RKO (cell line): ENCODE measurements at regions not wholly inside any gene's neighbourhood (a gene's known extent, or its start where the extent isn't known, plus 50 kb on each side); places are given as distances from the start of the nearest gene placed in this dataset.
A peak's percentile ranks its signal among the peaks of the same experiment; 100 is the strongest.

Source experiments
- DNase-seq: peaks from one replicate; pipeline ENCODE4 v3.0.0-alpha.2; 2016; ENCODE audit warnings: low spot score

DNA sequence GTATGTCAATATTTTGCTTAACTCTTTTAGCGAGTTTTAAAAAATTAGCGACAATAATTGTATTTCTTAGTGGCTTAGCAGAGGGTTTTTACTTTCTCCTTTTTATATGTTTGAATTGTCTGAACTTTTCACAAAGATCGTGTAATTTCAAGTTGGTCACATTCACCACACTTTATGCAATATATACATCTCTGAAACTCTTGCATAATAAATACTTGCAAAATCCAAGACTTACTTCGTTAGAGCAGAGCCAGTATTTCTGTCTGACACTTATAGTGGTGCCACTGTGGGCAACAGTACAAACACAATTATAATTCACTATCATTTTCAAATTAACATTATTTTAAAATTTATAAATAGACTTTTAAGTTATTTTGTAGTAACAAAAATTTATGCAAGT is 62.0 kb downstream of the SUCNR1 start:
- DNase-seq = no peak

DNA sequence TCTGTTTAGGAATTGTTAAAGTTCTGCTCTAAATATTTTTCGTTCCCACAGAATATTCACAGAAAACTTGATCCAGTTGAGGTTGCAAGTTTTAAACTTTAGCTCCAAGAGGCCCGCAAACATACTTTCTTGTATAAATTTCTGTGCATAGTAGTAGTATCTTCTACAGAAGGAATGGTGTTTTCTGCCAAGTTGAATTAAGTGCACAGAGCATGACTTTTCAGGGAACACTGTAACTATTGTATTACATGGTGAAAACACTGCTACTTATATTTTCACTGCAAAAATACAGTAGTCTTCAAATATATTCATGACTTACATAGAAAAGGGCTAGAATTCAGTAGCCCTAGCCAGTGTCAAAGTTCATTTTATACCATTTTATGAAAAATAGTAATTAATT is 67.0 kb downstream of the SUCNR1 start:
- DNase-seq = no peak

DNA sequence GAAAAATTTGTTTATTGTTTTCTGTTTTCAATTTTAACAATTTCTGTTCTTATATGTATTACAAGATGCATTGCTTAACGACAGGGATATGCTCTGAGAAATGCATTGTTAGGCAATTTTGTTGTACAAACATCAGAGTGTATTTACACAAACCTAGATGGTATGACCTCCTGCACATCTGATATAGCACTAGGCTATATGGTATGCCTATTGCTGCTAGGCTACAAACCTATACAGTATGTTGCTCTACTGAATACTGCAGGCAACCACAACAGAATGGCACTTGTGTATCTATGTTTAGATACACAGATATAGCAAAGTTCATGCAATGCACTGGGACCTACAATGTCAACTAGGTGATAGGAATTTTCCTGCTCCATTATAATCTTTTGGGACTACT is 70.1 kb downstream of the SUCNR1 start:
- no peak for DNase-seq

DNA sequence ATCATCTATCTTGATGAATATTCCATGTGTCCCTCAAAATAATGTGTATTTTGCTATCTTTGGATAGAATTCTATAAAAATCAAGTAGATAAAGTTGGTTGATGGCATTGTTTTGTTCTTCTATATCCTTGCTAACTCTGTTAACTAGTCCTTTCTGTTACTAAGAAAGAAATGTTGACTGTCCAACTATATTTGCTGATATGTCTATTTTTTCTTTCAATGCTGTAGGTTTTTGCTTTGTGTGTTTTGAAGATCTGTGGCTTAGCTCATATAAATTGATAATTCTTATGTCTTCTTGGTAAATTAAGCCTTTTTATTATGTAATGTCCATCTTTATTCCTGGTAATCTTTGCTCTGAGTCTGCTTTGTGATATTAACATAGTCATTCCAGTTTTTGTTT is 70.9 kb downstream of the SUCNR1 start:
- DNase-seq = no peak

DNA sequence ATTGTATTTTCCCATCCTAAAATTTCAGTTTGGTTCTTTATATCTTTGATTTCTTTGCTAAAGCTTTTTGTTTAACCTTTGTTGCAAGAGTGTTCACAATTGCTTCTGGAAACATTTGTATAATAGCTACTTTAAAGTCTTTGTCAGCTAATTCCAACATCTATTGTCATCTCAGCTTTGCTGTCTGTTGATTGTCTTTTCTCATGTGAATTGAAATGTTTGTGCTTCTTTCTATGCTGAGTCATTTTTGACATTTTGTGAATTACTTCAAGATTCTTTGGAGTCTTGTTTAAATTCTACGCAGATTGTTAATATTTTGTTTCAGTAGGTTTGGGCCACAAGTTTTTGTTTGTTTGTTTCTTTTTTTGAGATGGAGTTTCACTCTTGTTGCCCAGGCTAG is 73.2 kb downstream of the SUCNR1 start:
- no peak for DNase-seq

DNA sequence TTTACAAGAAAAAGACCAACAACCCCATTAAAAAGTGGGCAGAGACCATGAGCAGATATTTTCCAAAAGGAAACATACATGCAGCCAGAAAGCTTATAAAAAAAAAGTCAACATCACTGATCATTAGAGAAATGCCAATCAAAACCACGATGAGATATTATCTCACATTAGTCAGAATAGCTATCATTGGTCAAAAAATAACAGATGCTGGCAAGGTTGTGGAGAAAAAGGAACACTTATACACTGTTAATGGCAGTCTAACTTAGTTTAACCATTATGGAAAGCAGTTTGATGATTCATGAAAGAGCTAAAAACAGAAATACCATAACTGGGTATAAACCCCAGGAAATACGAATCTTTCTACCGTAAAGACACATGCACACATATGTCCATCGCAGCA is 76.3 kb downstream of the SUCNR1 start:
- no peak for DNase-seq

DNA sequence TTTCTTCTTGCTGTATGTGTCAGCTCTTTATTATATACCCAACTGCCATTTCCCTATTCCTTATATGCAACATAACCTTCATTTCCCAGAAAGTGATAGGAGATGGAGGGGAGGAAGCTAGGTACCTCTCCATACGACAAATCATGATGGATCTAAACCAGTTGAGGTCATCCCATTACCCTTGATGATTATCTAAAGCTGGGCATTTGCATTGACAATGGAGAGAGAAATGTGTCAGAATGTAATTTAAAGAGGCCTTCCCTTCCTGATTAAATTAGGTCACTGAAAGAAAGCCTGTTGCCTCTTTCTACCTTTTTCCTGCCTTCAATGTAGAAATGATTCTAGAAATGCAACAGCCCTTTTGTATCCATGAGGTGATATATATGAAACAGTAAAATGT is 81.9 kb downstream of the SUCNR1 start:
- DNase-seq = no peak

DNA sequence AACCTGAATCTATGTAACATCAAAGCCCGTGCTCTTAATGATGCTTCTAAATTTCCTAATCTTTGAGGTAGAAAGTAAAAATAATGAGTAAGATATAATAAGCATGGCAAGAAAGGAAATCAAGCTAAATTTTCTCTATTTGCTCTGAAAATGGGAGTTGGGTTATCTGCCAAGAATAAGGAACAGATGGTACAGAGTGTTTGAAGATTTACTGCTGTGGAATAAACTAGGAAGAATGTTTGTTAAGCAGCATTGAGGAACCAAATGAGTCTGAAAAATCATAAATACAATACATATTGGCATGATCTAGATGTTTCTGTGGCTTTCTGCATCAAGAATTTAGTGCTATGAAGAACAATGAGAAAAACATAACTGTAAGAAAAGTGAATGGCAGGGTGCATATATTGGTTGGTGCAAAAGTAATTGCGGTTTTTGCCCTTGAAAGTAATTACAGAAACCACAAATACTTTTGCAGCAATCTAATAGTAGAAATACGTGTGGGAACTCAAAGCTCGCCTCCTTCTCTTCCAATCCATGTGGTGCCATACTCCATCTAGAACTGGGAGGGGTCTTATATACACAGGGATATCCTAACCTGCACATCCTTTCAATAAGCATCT is 87.6 kb downstream of the SUCNR1 start:
- no peak for DNase-seq

DNA sequence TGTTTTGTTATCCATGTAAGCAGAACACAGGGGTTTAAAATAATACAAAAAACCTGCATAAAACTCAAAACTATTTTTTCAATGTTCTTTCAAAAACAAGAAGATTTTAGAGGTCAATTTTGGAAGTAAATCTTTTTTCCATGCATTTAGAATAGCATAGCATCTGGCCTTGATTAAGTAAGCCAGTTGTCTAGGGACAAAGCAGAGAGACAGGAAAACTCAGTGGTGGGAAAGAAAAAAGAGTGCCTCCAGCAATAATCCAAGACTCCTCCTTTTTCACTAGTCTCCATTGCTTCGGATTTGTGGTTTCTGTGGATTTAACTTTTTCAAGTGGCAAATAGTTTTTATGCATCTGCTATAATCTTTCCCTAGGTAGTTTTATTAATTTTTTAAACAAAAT is 88.9 kb downstream of the SUCNR1 start:
- DNase-seq = no peak

DNA sequence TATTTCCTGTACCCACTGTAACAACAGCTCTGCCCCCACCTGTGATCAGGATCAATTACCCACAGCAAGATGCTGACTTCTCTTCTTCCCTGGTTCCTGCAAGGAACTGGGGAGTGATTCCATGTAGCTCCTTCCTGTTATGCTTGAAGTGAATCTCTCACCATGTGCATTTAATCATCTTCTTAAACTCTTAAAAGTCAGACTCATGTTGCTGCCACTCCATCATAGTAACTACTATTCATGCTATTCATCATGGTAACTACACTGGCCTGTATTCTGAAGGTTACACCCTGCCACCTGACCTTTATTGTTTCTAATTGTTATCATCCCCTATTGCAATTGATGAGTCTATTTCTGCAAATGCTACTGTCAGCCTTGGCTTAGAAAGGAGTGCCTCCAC is 89.5 kb downstream of the SUCNR1 start:
- DNase-seq = no peak

DNA sequence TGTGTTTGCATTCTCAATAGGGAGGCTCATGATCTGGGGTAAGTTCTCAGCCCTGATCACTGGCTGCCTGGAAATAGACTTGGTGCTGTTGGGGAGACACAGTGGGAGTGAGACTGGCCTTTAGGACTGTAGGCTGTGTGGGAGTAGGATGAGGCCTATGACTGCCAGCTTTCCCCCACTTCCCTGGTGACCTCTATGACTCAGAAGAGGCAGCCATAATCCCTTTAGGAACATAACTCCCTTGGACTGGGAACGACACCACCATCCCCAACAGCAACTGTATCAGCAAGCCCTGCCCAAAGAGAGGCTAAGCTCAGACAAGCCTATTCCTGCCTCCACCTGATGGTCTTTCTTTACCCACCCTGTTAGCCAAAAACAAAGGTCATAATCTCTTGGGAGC is 91.3 kb downstream of the SUCNR1 start:
- no peak for DNase-seq

DNA sequence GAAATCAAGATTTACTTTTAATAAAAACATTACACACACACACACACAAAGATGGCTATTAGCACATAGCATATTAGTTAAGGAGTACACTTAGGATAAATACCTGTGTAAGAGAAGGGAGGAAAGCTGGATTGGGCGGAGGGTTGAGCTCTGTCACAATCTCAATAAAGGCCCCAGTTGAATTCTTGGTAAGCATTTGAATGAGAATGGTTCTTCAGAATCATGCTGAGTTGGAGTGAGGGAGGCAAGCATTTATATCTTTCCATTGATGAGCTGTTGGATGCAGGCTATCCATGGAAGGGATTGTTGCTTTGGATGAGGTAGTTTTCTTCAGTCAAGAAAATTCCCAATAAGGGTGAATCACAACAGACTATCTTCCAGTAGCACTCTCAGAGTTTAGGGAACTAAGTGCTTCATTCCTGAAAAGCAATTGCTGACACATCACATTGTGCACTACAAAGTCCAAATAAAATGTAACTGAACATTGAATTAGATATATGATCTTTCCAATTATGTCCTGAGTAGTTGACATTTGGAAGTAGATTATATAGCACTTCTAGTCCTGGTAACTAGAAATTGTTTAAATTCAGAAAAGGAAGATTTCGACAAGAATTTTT is 95.7 kb downstream of the SUCNR1 start:
- DNase-seq = no peak

DNA sequence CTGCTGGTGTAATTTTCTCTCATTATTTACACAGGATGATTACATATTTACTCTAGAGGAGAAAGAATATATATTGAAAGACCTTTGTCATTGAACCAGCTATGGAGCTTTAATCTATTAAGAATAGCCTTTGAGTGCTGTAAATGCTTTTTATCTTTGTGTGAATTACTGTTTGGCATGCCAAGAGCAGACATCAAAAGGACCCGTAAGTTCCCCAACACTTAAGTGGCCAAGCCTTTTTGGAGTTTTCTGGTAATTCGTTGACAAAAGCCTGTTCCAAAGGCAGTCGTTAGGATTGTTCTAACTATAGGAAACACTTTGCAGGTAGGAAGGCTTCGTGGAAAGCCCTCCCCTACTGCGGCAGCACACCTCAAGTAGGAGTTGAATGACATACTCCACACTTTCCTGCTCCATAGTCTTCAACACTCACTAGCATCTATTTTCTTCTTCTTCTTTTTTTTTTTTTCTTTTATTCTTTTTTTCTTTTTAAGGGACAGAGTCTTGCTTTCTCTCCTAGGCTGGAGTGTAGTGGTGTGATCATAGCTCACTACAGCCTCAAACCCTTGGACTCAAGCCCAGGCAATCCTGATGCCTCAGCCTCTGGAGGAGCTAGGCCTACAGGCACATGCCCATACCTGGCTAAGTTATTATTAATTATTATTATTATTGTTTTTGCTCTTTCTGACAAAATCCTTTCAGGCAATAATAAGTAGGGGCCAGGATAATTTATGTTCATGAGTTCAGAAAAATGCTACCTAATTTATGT is 98.6 kb downstream of the SUCNR1 start:
- DNase-seq = no peak

DNA sequence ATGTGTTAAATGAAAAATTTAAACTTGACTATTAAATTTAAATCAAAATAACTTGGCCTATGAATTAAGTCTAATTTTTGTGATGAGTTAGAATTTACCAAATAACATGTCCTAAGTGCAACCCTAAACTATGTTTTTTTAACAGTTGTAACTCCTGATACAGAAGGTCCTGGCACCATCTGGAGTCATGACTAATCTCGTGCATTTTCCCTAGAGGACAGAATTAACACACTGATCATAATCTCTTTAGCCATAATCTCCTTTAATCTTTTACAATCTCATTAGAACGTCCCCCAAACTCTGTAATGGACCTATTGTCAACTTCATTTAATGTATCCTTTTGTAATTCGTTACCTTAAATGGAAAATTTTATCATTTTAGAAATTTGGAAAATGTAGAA is 100.6 kb downstream of the SUCNR1 start:
- DNase-seq = no peak

DNA sequence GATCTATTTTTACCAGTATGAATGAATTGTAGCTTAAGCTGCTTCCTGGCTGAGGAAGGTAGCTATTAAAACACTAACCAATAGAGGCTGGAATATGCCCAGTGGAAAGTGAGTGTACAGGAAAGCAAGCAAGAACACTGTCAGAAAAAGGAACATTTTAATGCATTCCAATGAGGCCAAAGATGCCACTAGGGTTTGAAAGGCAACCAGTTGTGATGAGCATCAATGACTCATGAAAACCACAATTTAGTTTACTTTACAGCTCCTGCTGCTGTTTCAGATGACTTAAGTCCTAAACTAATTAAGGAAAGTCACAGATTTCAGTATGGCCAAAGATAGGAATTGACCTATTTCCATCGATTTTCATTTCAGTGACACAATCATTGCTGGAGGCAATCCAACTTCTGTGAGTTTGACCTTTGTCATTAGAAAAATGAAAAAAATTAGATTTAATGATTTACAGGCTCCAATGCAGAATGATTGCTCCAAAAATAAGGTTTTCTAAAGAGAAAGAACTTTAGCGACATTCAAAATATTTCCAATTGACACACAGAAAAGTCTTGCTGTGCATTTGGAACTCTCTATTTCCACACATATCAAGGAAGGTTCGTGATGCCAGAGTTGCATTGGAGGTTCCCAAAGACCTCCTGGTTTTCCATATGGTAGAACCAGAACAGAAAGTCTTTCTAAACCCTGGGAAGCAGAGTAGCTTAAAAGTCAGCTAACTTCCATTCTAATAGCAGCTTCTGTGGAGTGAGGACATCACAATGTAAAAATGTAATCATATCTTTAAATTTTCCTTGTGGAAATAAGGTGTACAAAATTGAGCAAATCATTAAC is 103.0 kb downstream of the SUCNR1 start:
- DNase-seq = peak; percentile 84

DNA sequence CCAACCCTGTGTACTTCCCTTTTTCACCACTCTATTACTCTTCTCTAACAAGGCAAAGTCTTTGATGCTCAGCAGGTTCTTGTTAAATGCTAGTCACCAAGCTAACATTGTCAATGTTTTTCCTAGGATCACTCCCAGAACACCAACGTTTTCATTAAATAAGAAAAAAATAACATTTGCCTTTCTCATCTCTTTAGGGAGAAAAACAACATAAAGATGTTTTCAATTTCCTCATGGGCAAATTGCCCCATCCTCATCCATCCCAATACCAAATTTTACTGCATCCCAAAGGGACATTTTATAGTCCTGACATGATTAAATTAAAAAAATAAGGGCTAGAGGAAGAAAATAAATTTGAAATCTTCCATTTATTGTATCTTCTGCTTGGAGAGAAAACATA is 106.5 kb downstream of the SUCNR1 start:
- no peak for DNase-seq

DNA sequence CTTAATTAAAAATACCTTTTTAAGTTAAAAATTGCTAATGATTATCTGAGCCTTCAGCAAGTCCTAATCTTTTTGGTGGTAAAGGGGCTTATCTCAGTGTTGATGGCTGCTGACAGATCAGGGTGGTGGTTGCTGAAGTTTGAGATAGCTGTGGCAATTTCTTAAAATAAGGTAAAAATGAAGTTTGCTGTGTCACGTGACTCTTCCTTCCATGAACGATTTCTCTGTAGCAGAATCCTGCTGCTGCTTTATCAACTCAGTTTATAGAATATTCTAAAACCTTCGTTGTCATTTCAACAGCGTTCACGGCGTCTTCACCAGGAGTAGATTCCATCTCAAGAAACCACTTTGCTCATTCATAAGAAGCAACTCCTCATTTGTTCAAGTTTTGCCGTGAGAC is 110.1 kb downstream of the SUCNR1 start:
- no peak for DNase-seq

DNA sequence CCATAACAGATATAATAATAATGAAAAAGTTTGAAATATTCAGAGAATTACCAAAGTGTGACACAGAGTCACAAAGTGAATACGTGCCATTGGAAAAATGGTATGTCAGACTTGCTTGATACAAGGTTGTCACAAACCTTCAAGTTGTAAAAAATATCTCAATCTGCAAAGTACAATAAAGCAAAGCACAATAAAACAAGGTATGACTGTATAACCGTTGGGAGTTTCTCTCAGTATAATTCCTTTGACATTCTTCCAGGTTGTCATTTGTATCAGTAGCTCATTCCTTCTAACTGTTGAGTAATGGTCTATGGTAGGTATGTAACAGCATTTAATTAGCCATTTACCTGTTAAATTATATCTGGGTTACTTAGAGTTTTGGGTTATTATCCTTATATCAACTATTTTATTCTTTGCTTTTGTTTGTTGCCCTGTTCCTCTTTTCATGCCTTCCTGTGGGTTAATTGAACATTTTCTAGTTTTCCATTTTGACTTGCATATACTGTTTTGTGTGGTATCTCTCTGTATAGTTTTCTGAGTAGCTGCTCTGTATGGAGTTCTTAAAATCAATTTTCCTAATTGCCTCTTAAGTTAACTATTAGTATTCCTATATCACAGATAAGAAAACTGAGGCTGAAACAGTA is 112.5 kb downstream of the SUCNR1 start:
- DNase-seq = no peak

DNA sequence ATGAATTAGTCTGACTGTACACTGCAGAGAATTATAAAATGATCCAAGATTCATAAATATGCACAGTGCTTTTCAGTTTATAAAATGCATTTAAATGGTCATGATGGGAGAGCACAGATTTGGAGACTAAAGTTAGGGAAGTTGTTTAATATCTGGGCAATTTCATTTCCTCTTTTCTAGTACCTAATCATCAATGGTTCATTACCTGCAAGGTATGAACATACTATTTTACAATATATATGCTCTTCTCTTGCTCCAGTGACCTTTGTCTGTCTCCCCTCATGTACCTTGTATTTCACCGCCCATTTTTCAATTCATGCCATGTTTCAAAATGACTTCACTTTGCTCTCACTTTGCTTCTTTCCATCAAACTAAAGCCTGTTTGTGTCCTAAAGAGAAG is 114.5 kb downstream of the SUCNR1 start:
- no peak for DNase-seq

DNA sequence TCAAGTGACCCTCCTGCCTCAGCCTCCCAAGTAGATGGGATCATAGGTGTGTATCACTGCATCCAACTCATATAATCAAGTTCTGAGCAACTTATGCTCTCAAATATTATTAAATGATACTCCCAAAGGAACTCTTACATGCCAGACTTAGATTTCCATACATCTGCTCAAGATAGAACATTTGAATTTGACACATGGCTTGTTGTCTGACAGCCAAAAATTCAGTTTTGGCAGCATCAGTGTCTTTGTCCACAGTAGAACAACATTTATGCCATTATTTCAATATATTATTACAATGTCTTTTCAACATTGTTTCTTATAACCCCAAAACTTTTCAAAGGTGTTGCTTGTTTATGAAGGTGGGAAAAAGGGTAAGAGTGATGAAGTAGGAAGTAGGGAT is 116.2 kb downstream of the SUCNR1 start:
- no peak for DNase-seq

DNA sequence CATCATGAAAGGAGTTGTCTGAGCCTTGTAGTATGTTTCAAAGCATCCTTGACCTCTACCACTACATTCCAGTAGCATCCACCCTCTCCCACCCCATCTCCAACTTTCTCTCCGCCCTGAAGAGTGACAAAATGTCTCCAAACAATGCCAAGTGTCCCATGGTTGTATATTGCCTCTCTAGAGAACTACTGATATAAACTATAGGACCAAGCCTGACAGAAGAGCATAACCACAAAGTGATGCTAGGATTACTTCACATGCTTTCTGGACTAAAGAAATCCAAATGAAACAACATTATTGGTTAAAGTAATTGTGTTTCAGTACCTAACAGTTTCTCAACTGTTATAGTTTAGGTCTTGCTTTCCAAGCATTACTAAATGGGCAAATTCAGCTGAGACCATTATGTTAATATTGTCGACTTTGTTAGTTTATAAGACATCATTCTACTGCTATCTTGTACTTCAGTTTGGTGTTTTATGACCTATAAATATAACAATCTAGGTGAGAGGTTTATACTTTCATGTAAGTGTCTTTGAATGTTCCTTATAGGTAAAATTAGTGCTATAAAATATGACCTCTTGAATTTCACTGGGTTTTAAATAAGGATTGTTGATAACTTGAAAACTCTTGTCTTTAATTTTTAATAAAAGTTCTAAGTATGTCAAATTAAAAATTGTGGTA is 117.4 kb downstream of the SUCNR1 start:
- no peak for DNase-seq
